Body of pancreas (tissue), 4 donors: ENCODE measurements at regions not wholly inside any gene's neighbourhood (a gene's known extent, or its start where the extent isn't known, plus 50 kb on each side); places are given as distances from the start of the nearest gene placed in this dataset.
"Not testable (repeated sequence)": the region's sequence is repeated elsewhere in the genome, so short reads cannot be mapped to it uniquely, and the experiment has no call there.

ENCODE experiments used
- ATAC-seq: fragments of 150-250 bp; one replicate; pipeline ENCODE4 v1.9.1; 2016
- DNase-seq, 4 donors: peaks; one replicate each; pipeline ENCODE4 v3.0.0-alpha.2; 2019
- H3K27ac ChIP-seq, 4 donors: fragments of 200-600 bp; sonication (generic); 1 replicate in 3 of 4; 2 replicates in 1 of 4; pipeline versions ENCODE4 v1.5.1 to v1.6.1; 2016 to 2019; ENCODE audit warnings: mild to moderate bottlenecking in 1 of 4, mixed read lengths in 1 of 4, moderate library complexity in 1 of 4
- H3K27me3 ChIP-seq, 2 donors: fragments of 200-600 bp; sonication (generic); one replicate each; pipeline ENCODE4 v1.6.0; 2016; ENCODE audit warnings: mild to moderate bottlenecking in 1 of 2
- H3K36me3 ChIP-seq, 2 donors: fragments of 200-600 bp; sonication (generic); replicated peaks in 1 of 2; 2 replicates each; pipeline ENCODE4 v1.5.1; 2016; ENCODE audit warnings: low read depth in 2 of 2; ENCODE audit not compliant: insufficient read depth in 1 of 2
- H3K4me1 ChIP-seq: fragments of 200-600 bp; sonication (generic); one replicate; pipeline ENCODE4 v1.6.0; 2016
- H3K4me3 ChIP-seq, 2 donors: fragments of 200-600 bp; sonication (generic); 1 replicate in 1 of 2; 2 replicates in 1 of 2; pipeline ENCODE4 v1.5.1; 2016 to 2019
- H3K9me3 ChIP-seq, 3 donors: fragments of 200-600 bp; sonication (generic); 1 replicate in 2 of 3; 2 replicates in 1 of 3; pipeline ENCODE4 v1.5.1; 2016
- CTCF ChIP-seq, 7 experiments: fragments of 450-650 bp in 4 of 7; fragments of 200-600 bp in 3 of 7; sonication (generic) in 3 of 7; IDR thresholded peaks; one replicate each; pipeline ENCODE4 v1.5.1; 2016 to 2019; ENCODE audit warnings: antibody characterized with exemption in 7 of 7
- POLR2A ChIP-seq, 3 donors: fragments of 450-650 bp; IDR thresholded peaks; one replicate each; pipeline ENCODE4 v1.6.1; 2016; ENCODE audit warnings: antibody characterized with exemption in 3 of 3, mild to moderate bottlenecking in 2 of 3
- WGBS, 2 donors: methylation state at CpG; one replicate each; pipeline ENCODE4 v1.1.5; 2017; 5-methylcytosine and 5-hydroxymethylcytosine counted together
- intact Hi-C: fragments of 100-400 bp; cut with DNase I; formaldehyde crosslinking; loops from one replicate; pipeline ENCODE4 v1.15.1; 2023

GRCh38 chr11:70556884-70557741, 158.8 kb downstream of the CTTN start:
- intact Hi-C loops = no loop called here
- H3K27me3 ChIP-seq = no peaks in the 10 kb centered on the region
- TF ChIP-seq POLR2A (IDR thresholded peaks at IDR 0.05) (no peak), CTCF (IDR thresholded peaks at IDR 0.05) (no peak)
- H3K27ac ChIP-seq = no peak overlapping the region
- no peak overlapping the region for H3K4me3 ChIP-seq
- H3K36me3 ChIP-seq = no peaks in the 10 kb centered on the region
- ATAC-seq (no peak), DNase-seq (no peak)
- H3K9me3 ChIP-seq = no peaks in the 10 kb centered on the region
- H3K4me1 ChIP-seq = no peaks in the 10 kb centered on the region
- WGBS, 2 donors = 71 to 76% methylated on average over 4 to 8 of the region's 8 CpGs

DNA sequence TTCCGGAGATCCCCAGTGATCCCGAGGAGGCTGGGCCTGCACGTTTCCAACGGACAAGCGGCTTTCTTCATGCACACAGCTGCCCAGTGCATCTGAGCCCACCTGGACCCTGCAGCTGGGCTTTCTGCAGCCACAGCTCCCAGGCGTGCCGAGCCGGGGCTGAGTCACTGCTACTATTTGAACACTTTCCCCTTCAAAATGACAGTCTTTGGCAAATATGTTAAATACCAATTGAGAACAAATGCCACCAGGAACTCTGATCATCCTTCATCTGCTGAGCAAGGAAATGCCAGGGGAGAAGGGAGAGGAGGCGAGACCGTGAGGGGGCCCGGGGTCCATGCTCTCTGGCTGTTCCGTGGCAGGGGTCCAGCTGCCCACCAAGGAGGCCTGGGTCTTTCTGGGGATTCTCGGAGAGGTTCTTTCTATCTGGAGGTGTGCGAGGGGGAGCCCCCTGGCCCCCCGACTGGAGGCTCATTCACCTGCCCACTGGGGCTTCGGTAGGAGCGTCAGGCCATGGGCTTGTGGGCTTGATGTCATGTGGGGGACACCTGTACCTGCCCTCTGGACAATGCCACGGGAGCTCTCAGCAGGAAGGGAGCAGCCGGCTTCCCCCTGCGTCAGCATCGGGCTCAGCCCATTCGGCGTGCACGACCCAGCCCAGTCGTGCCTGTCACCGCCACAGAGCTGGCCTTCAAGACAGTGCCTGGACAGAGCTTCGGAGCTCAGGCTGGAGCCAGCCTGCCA, 159.6 kb downstream of the CTTN start:
- Histone ChIP-seq H3K36me3 (no peaks in the 10 kb centered on the region), H3K4me3 (no peak overlapping the region), H3K27ac (no peak overlapping the region), H3K27me3 (no peaks in the 10 kb centered on the region), H3K9me3 (no peaks in the 10 kb centered on the region), H3K4me1 (no peaks in the 10 kb centered on the region)
- 89 to 97% methylated on average over 12 to 25 of the region's 27 CpGs for WGBS, 2 donors
- intact Hi-C loops = no loop called here
- DNase-seq (no peak), ATAC-seq (no peak)
- TF ChIP-seq POLR2A (IDR thresholded peaks at IDR 0.05) = no peak
- no peak for TF ChIP-seq CTCF (IDR thresholded peaks at IDR 0.05)

- H3K4me3 ChIP-seq = no peak overlapping the region
- H3K9me3 ChIP-seq = no peaks in the 10 kb centered on the region
- H3K27ac ChIP-seq = no peak overlapping the region
- no peak for DNase-seq
- TF ChIP-seq POLR2A (IDR thresholded peaks at IDR 0.05) = no peak
- no peak for TF ChIP-seq CTCF (IDR thresholded peaks at IDR 0.05)
- no peaks in the 10 kb centered on the region for H3K27me3 ChIP-seq
- 86 to 93% methylated on average over 17 of the region's 17 CpGs for WGBS, 2 donors
- H3K4me1 ChIP-seq = no peaks in the 10 kb centered on the region
- no peak for ATAC-seq
- intact Hi-C loops = no loop called here
- no peaks in the 10 kb centered on the region for H3K36me3 ChIP-seq
Observed at GRCh38 chr11:70558681-70559080, 160.4 kb downstream of the CTTN start.

GRCh38 chr11:70559516-70559915, 161.2 kb downstream of the CTTN start:
- intact Hi-C loops = no loop called here
- Histone ChIP-seq H3K4me1 (no peaks in the 10 kb centered on the region), H3K4me3 (no peak overlapping the region), H3K27me3 (no peaks in the 10 kb centered on the region), H3K36me3 (no peaks in the 10 kb centered on the region), H3K9me3 (no peaks in the 10 kb centered on the region), H3K27ac (no peak overlapping the region)
- TF ChIP-seq POLR2A (IDR thresholded peaks at IDR 0.05) (no peak), CTCF (IDR thresholded peaks at IDR 0.05) (no peak)
- ATAC-seq (no peak), DNase-seq (no peak)
- 83 to 88% methylated on average over 10 of the region's 10 CpGs for whole genome bisulfite sequencing, 2 donors

DNA sequence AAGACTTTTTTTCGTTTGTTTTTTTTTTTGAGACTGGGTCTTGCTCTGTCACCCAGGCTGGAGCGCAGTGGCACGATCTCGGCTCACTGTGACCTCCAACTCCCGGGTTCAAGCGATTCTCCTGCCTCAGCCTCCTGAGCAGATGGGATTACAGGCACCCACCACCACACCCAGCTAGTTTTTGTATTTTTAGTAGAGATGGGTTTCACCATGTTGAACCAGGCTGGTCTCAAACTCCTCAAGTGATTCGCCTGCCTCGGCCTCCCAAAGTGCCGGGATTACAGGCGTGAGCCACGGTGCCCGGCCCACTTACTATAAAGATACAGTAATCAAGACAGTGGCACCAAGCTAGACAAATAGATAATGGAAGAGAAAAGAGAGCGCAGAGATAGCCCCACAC, 162.3 kb downstream of the CTTN start:
- H3K4me3 ChIP-seq, DNase-seq, H3K27me3 ChIP-seq, H3K4me1 ChIP-seq, ATAC-seq, H3K9me3 ChIP-seq, H3K27ac ChIP-seq, H3K36me3 ChIP-seq, intact Hi-C loops: not testable (repeated sequence)
- 93 to 94% methylated on average over 13 of the region's 13 CpGs for WGBS, 2 donors
